Heart left ventricle (tissue), 13 donors: ENCODE measurements at regions not wholly inside any gene's neighbourhood (a gene's known extent, or its start where the extent isn't known, plus 50 kb on each side); places are given as distances from the start of the nearest gene placed in this dataset.

ENCODE experiments used
- POLR2A ChIP-seq, 2 donors: fragments of 450-650 bp; IDR thresholded peaks; one replicate each; pipeline ENCODE4 v1.6.1; 2017; ENCODE audit warnings: antibody characterized with exemption in 2 of 2, mild to moderate bottlenecking in 2 of 2, moderate library complexity in 2 of 2
- TF ChIP-seq, protein P1 (sequence below), 12 donors: fragments of 200-600 bp; sonication (generic) in 4 of 12; IDR thresholded peaks; one replicate each; pipeline versions ENCODE4 v1.5.0 to v1.8.0; 2018 to 2022; ENCODE audit warnings: antibody characterized with exemption in 12 of 12, mild to moderate bottlenecking in 5 of 12
- donor health status: ischemic (EF 13 %, LVEDD 7.1; RV severe dilation, severe dysfunction).
- donor health status: DM: no; HTN: yes; CAD: no.
- donor health status: DM: no; HTN: no; CAD: no.
- donor health status: ischemic (EF 25% LVEDD 6.9; RV normal size, moderate dysfunction).
- donor health status: ischemic (EF 25% LVEDD 5.7; RV mildly dilated, moderate dysfunction).
- donor health status: ischemic (EF 35%, LVEDD 5.7; RV mildly dilated, moderate dysfunction).
- donor health status: nonischemic (EF 11% LVEDD 7.7; RV severe dilation, severe dysfunction).
- donor health status: DM: yes; HTN: yes; CAD: no.
- donor health status: PGD.
- donor health status: ischemic (EF 29% LVEDD 5.4; RV normal size, mild dysfunction).
- donor health status: nonischemic (EF 23%, LVEDD 6.1; RV moderate dilation, normal function).

- TF ChIP-seq POLR2A (IDR thresholded peaks at IDR 0.05), result no peak
- TF ChIP-seq, protein P1, sequence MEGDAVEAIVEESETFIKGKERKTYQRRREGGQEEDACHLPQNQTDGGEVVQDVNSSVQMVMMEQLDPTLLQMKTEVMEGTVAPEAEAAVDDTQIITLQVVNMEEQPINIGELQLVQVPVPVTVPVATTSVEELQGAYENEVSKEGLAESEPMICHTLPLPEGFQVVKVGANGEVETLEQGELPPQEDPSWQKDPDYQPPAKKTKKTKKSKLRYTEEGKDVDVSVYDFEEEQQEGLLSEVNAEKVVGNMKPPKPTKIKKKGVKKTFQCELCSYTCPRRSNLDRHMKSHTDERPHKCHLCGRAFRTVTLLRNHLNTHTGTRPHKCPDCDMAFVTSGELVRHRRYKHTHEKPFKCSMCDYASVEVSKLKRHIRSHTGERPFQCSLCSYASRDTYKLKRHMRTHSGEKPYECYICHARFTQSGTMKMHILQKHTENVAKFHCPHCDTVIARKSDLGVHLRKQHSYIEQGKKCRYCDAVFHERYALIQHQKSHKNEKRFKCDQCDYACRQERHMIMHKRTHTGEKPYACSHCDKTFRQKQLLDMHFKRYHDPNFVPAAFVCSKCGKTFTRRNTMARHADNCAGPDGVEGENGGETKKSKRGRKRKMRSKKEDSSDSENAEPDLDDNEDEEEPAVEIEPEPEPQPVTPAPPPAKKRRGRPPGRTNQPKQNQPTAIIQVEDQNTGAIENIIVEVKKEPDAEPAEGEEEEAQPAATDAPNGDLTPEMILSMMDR (IDR thresholded peaks at IDR 0.05), result no peak
Observed at GRCh38 chr11:28471537-28471936, 363.3 kb downstream of the METTL15 start.
